Testis (tissue), 2 donors: ENCODE measurements at regions not wholly inside any gene's neighbourhood (a gene's known extent, or its start where the extent isn't known, plus 50 kb on each side); places are given as distances from the start of the nearest gene placed in this dataset.

ENCODE experiments used
- DNase-seq: peaks from one replicate; pipeline ENCODE4 v3.0.0-alpha.2; 2019
- H3K27ac ChIP-seq, 2 donors: fragments of 200-600 bp; sonication (generic); one replicate each; pipeline ENCODE4 v1.5.1; 2019
- H3K27me3 ChIP-seq: fragments of 200-600 bp; sonication (generic); one replicate; pipeline ENCODE4 v1.5.1; 2019
- H3K36me3 ChIP-seq: fragments of 200-600 bp; sonication (generic); one replicate; pipeline ENCODE4 v1.5.1; 2017; ENCODE audit warnings: low read depth; ENCODE audit errors: missing control alignments
- H3K4me1 ChIP-seq: fragments of 200-600 bp; sonication (generic); one replicate; pipeline ENCODE4 v1.5.1; 2019
- H3K4me3 ChIP-seq, 2 donors: fragments of 200-600 bp; sonication (generic); one replicate each; pipeline ENCODE4 v1.5.1; 2017 to 2019
- H3K9me3 ChIP-seq: fragments of 200-600 bp; sonication (generic); one replicate; pipeline ENCODE4 v1.5.1; 2017
- CTCF ChIP-seq, 3 experiments: fragments of 450-650 bp in 2 of 3; fragments of 200-600 bp in 1 of 3; sonication (generic) in 1 of 3; IDR thresholded peaks; one replicate each; pipeline ENCODE4 v1.5.1; 2016 to 2019; ENCODE audit warnings: antibody characterized with exemption in 3 of 3, mild to moderate bottlenecking in 2 of 3, moderate library complexity in 1 of 3
- POLR2A ChIP-seq: fragments of 450-650 bp; IDR thresholded peaks from one replicate; pipeline ENCODE4 v1.6.1; 2017; ENCODE audit warnings: antibody characterized with exemption, mild to moderate bottlenecking, moderate library complexity
- WGBS, 2 donors: methylation state at CpG; one replicate each; pipeline ENCODE4 v1.1.5; 2018; 5-methylcytosine and 5-hydroxymethylcytosine counted together
- intact Hi-C: fragments of 100-400 bp; cut with DNase I; formaldehyde crosslinking; loops from one replicate; pipeline ENCODE4 v1.15.1; 2023; ENCODE audit warnings: low total_unique reads

GRCh38 chr13:82257790-82258507 is 1624.3 kb downstream of the SLITRK1 start:
- Histone ChIP-seq H3K27ac (peak overlapping the region in 1 of 2 donors; percentile 59), H3K36me3 (no peaks in the 10 kb centered on the region), H3K4me1 (no peaks in the 10 kb centered on the region), H3K9me3 (no peaks in the 10 kb centered on the region), H3K27me3 (no peaks in the 10 kb centered on the region), H3K4me3 (peak overlapping the region; percentile 42 to 57)
- 58 to 81% methylated on average over 10 to 49 of the region's 56 CpGs for WGBS, 2 donors
- DNase-seq = peak; percentile 25
- TF ChIP-seq CTCF (IDR thresholded peaks at IDR 0.05) = no peak
- no peak for TF ChIP-seq POLR2A
- intact Hi-C loops = no loop called here

GRCh38 chr13:82248762-82249161 is 1633.5 kb downstream of the SLITRK1 start:
- no peak overlapping the region for H3K27ac ChIP-seq
- H3K4me3 ChIP-seq = no peak overlapping the region
- no peaks in the 10 kb centered on the region for H3K9me3 ChIP-seq
- H3K27me3 ChIP-seq = no peaks in the 10 kb centered on the region
- DNase-seq = no peak
- WGBS, 2 donors = 63 to 82% methylated on average over 1 of the region's 1 CpG
- no peaks in the 10 kb centered on the region for H3K36me3 ChIP-seq
- no peak for TF ChIP-seq CTCF (IDR thresholded peaks at IDR 0.05)
- no peak for TF ChIP-seq POLR2A
- no peaks in the 10 kb centered on the region for H3K4me1 ChIP-seq
- intact Hi-C loops = no loop called here

GRCh38 chr13:82245860-82246259 is 1636.4 kb downstream of the SLITRK1 start:
- DNase-seq = no peak
- intact Hi-C loops = no loop called here
- Histone ChIP-seq H3K36me3 (no peaks in the 10 kb centered on the region), H3K4me3 (no peak overlapping the region), H3K27ac (no peak overlapping the region), H3K27me3 (no peaks in the 10 kb centered on the region), H3K4me1 (no peaks in the 10 kb centered on the region), H3K9me3 (no peaks in the 10 kb centered on the region)
- WGBS, 2 donors = 94 to 95% methylated on average over 1 of the region's 1 CpG
- TF ChIP-seq POLR2A (no peak), CTCF (IDR thresholded peaks at IDR 0.05) (no peak)

- 88 to 89% methylated on average over 3 of the region's 3 CpGs for WGBS, 2 donors
- Histone ChIP-seq H3K9me3 (no peaks in the 10 kb centered on the region), H3K4me1 (no peaks in the 10 kb centered on the region), H3K4me3 (no peak overlapping the region), H3K27ac (no peak overlapping the region), H3K27me3 (no peaks in the 10 kb centered on the region), H3K36me3 (no peaks in the 10 kb centered on the region)
- no peak for DNase-seq
- no peak for TF ChIP-seq POLR2A
- no peak for TF ChIP-seq CTCF (IDR thresholded peaks at IDR 0.05)
- intact Hi-C loops = no loop called here
Measured at GRCh38 chr13:82224806-82225205, 1657.5 kb downstream of the SLITRK1 start.

GRCh38 chr13:82221621-82222020 is 1660.7 kb downstream of the SLITRK1 start:
- no peaks in the 10 kb centered on the region for H3K9me3 ChIP-seq
- H3K4me3 ChIP-seq = no peak overlapping the region
- no peaks in the 10 kb centered on the region for H3K27me3 ChIP-seq
- no peak for DNase-seq
- intact Hi-C loops = no loop called here
- no peaks in the 10 kb centered on the region for H3K36me3 ChIP-seq
- 89 to 91% methylated on average over 4 of the region's 4 CpGs for WGBS, 2 donors
- H3K27ac ChIP-seq = no peak overlapping the region
- TF ChIP-seq POLR2A (no peak), CTCF (IDR thresholded peaks at IDR 0.05) (no peak)
- no peaks in the 10 kb centered on the region for H3K4me1 ChIP-seq
